Gastroesophageal sphincter (tissue), 3 donors: ENCODE measurements at regions not wholly inside any gene's neighbourhood (a gene's known extent, or its start where the extent isn't known, plus 50 kb on each side); places are given as distances from the start of the nearest gene placed in this dataset.
"Not testable (repeated sequence)": the region's sequence is repeated elsewhere in the genome, so short reads cannot be mapped to it uniquely, and the experiment has no call there.

Experiments
- CTCF ChIP-seq, 4 experiments: fragments of 200-600 bp in 2 of 4; fragments of 450-650 bp in 2 of 4; sonication (generic) in 1 of 4; IDR thresholded peaks; one replicate each; pipeline ENCODE4 v1.5.1; 2017 to 2019; ENCODE audit warnings: antibody characterized with exemption in 4 of 4, mild to moderate bottlenecking in 2 of 4, moderate library complexity in 2 of 4
- EP300 ChIP-seq: sonication (generic); formaldehyde crosslinking; IDR thresholded peaks from one replicate; pipeline ENCODE4 v1.6.1; 2017; ENCODE audit warnings: antibody characterized with exemption, mild to moderate bottlenecking
- POLR2A ChIP-seq, 2 donors: fragments of 450-650 bp; IDR thresholded peaks; one replicate each; pipeline ENCODE4 v1.6.1; 2017; ENCODE audit warnings: antibody characterized with exemption in 2 of 2, mild to moderate bottlenecking in 2 of 2, moderate library complexity in 1 of 2

GRCh38 chr1:146756858-146757257, 181.3 kb upstream of the NBPF12 start:
- not testable (repeated sequence) for TF ChIP-seq POLR2A (IDR thresholded peaks at IDR 0.05); CTCF (IDR thresholded peaks at IDR 0.05); EP300
